Adrenal gland (tissue), 9 donors: ENCODE measurements at regions not wholly inside any gene's neighbourhood (a gene's known extent, or its start where the extent isn't known, plus 50 kb on each side); places are given as distances from the start of the nearest gene placed in this dataset.

Experiments used
- DNase-seq, 7 donors: peaks; one replicate each; pipeline ENCODE4 v3.0.0-alpha.2; 2019 to 2020
- H3K27ac ChIP-seq, 5 donors: fragments of 200-600 bp; sonication (generic) in 4 of 5; 1 replicate in 3 of 5; 2 replicates in 2 of 5; pipeline versions ENCODE4 v1.5.1 to v1.8.0; 2016 to 2020; ENCODE audit warnings: mild to moderate bottlenecking in 1 of 5
- H3K27me3 ChIP-seq: fragments of 200-600 bp; 2 replicates; pipeline ENCODE4 v1.8.0; 2021
- H3K36me3 ChIP-seq, 2 donors: fragments of 200-600 bp; replicated peaks in 1 of 2; 1 replicate in 1 of 2; 2 replicates in 1 of 2; pipeline versions ENCODE4 v1.5.1 to v1.8.0; 2018 to 2022
- H3K4me1 ChIP-seq, 2 donors: fragments of 200-600 bp; replicated peaks in 1 of 2; 1 replicate in 1 of 2; 2 replicates in 1 of 2; pipeline versions ENCODE4 v1.5.1 to v1.8.0; 2018 to 2021
- H3K4me3 ChIP-seq, 4 donors: fragments of 200-600 bp; sonication (generic) in 3 of 4; one replicate each; pipeline ENCODE4 v1.5.1; 2016 to 2018
- H3K9me3 ChIP-seq, 3 donors: fragments of 200-600 bp; sonication (generic) in 1 of 3; replicated peaks in 1 of 3; 1 replicate in 2 of 3; 2 replicates in 1 of 3; pipeline versions ENCODE4 v1.5.1 to v1.8.0; 2016 to 2021
- POLR2A ChIP-seq, 2 donors: fragments of 450-650 bp; IDR thresholded peaks; one replicate each; pipeline ENCODE4 v1.6.1; 2017; ENCODE audit warnings: antibody characterized with exemption in 2 of 2, mild to moderate bottlenecking in 2 of 2, moderate library complexity in 1 of 2
- WGBS, 4 donors: extraction: QIAGEN DNeasy Blood & Tissue Kit in 2 of 4; methylation state at CpG; one replicate each; pipeline versions ENCODE4 v1.1.5 to v1.1.7; 2013 to 2017; 5-methylcytosine and 5-hydroxymethylcytosine counted together
- intact Hi-C, 2 donors: fragments of 100-400 bp; cut with DNase I; formaldehyde crosslinking; loops; one replicate each; pipeline versions ENCODE4 v1.14.1 to v1.15.0; 2022 to 2023
- TF ChIP-seq, protein P1 (sequence below), 6 experiments: fragments of 450-650 bp in 4 of 6; fragments of 200-600 bp in 2 of 6; sonication (generic) in 1 of 6; IDR thresholded peaks; 1 replicate in 5 of 6; 2 replicates in 1 of 6; pipeline versions ENCODE4 v1.5.1 to v1.8.0; 2016 to 2021; ENCODE audit warnings: antibody characterized with exemption in 6 of 6, mild to moderate bottlenecking in 2 of 6, moderate library complexity in 1 of 6
- donor health status: healthy with polysubstance abuse.
- donor health status: Bipolar disorder and iron deficiency.
- donor health status: DM: yes; HTN: yes; CAD: no.
- donor health status: DM: no; HTN: no; CAD: no.
- donor health status: DM: no; HTN: no; CAD: no.

- WGBS, 4 donors: 86 to 95% (median 89%) methylated on average over 2 of the region's 2 CpGs
- DNase-seq: no peak
These were observed 226.6 kb upstream of the BMPER start for GRCh38 chr7:33678569-33679335.

GRCh38 chr7:33680682-33681081 lies 224.7 kb upstream of the BMPER start:
- H3K27ac ChIP-seq: no peak overlapping the region
- H3K4me3 ChIP-seq: no peak overlapping the region
- WGBS, 4 donors: 84 to 88% (median 86%) methylated on average over 2 of the region's 2 CpGs
- H3K27me3 ChIP-seq: no peaks in the 10 kb centered on the region
- TF ChIP-seq, protein P1, sequence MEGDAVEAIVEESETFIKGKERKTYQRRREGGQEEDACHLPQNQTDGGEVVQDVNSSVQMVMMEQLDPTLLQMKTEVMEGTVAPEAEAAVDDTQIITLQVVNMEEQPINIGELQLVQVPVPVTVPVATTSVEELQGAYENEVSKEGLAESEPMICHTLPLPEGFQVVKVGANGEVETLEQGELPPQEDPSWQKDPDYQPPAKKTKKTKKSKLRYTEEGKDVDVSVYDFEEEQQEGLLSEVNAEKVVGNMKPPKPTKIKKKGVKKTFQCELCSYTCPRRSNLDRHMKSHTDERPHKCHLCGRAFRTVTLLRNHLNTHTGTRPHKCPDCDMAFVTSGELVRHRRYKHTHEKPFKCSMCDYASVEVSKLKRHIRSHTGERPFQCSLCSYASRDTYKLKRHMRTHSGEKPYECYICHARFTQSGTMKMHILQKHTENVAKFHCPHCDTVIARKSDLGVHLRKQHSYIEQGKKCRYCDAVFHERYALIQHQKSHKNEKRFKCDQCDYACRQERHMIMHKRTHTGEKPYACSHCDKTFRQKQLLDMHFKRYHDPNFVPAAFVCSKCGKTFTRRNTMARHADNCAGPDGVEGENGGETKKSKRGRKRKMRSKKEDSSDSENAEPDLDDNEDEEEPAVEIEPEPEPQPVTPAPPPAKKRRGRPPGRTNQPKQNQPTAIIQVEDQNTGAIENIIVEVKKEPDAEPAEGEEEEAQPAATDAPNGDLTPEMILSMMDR (IDR thresholded peaks at IDR 0.05): no peak
- no peak for TF ChIP-seq POLR2A (IDR thresholded peaks at IDR 0.05)
- intact Hi-C loops: no loop called here
- no peaks in the 10 kb centered on the region for H3K4me1 ChIP-seq
- no peak for DNase-seq
- H3K9me3 ChIP-seq: peaks cover 0 to 8% (median 7%) of the 10 kb centered on the region in 3 donors
- H3K36me3 ChIP-seq: no peaks in the 10 kb centered on the region

More at GRCh38 chr7:33678569-33679335, 226.6 kb upstream of the BMPER start:
- no peaks in the 10 kb centered on the region for H3K4me1 ChIP-seq
- no peak overlapping the region for H3K27ac ChIP-seq
- no peaks in the 10 kb centered on the region for H3K36me3 ChIP-seq
- TF ChIP-seq, protein P1 (IDR thresholded peaks at IDR 0.05): no peak
- no peak for TF ChIP-seq POLR2A (IDR thresholded peaks at IDR 0.05)
- intact Hi-C loops: no loop called here
- H3K27me3 ChIP-seq: no peaks in the 10 kb centered on the region
- H3K9me3 ChIP-seq: peaks cover 0 to 8% (median 7%) of the 10 kb centered on the region in 3 donors
- H3K4me3 ChIP-seq: no peak overlapping the region

GRCh38 chr7:33685503-33685902 lies 219.8 kb upstream of the BMPER start:
- TF ChIP-seq POLR2A (IDR thresholded peaks at IDR 0.05): no peak
- TF ChIP-seq, protein P1 (IDR thresholded peaks at IDR 0.05): no peak
- intact Hi-C loops: no loop called here
- no peak overlapping the region for H3K27ac ChIP-seq
- H3K27me3 ChIP-seq: no peaks in the 10 kb centered on the region
- H3K9me3 ChIP-seq: no peaks in the 10 kb centered on the region
- DNase-seq: no peak
- H3K4me3 ChIP-seq: no peak overlapping the region
- WGBS, 4 donors: 89 to 96% (median 95%) methylated on average over 9 of the region's 9 CpGs
- H3K4me1 ChIP-seq: no peaks in the 10 kb centered on the region
- no peaks in the 10 kb centered on the region for H3K36me3 ChIP-seq

GRCh38 chr7:33685981-33686683 lies 219.2 kb upstream of the BMPER start:
- no peaks in the 10 kb centered on the region for H3K36me3 ChIP-seq
- no peak overlapping the region for H3K4me3 ChIP-seq
- no peaks in the 10 kb centered on the region for H3K4me1 ChIP-seq
- H3K27me3 ChIP-seq: no peaks in the 10 kb centered on the region
- intact Hi-C loops: no loop called here
- TF ChIP-seq, protein P1 (IDR thresholded peaks at IDR 0.05): no peak
- no peak for TF ChIP-seq POLR2A (IDR thresholded peaks at IDR 0.05)
- 84 to 92% (median 88%) methylated on average over 16 to 17 of the region's 17 CpGs for WGBS, 4 donors
- DNase-seq: no peak
- H3K27ac ChIP-seq: no peak overlapping the region
- H3K9me3 ChIP-seq: no peaks in the 10 kb centered on the region
